Effector CD4-positive, alpha-beta T cell (primary cell): ENCODE measurements at regions not wholly inside any gene's neighbourhood (a gene's known extent, or its start where the extent isn't known, plus 50 kb on each side); places are given as distances from the start of the nearest gene placed in this dataset.
"Not testable (repeated sequence)": the region's sequence is repeated elsewhere in the genome, so short reads cannot be mapped to it uniquely, and the experiment has no call there.

ENCODE experiments used
- DNase-seq: peaks from one replicate; pipeline ENCODE4 v3.0.0-alpha.2; 2020

DNA sequence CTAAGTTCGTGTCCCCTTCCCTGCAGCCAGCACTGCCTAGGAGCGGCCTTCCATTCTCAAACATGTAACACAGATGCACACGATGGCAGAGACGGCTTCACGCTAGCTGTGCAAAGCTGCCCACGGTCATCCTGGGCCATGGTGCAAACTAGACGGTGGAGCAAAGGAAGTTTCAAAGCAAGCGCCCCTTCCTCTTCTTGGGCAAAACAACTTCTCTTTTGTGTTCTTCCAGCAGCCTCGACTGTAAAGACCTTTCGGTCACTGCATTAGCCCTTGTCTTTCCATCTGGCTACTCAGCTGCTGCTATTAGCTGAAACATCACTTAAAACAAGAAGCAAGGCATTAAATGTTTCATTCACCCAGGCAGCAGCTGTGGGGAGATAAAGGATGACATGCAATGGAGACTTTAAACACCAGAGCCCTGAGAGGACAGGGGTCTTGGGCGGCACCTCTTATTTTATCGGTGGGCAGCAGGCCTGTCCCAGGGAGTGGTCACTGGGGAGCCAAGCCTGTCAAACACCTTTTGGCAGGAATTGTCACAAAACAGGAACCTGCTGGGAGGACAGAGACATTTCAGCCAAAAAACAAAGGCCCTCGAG, 214.8 kb downstream of the KLF6 start:
- DNase-seq = no peak

DNA sequence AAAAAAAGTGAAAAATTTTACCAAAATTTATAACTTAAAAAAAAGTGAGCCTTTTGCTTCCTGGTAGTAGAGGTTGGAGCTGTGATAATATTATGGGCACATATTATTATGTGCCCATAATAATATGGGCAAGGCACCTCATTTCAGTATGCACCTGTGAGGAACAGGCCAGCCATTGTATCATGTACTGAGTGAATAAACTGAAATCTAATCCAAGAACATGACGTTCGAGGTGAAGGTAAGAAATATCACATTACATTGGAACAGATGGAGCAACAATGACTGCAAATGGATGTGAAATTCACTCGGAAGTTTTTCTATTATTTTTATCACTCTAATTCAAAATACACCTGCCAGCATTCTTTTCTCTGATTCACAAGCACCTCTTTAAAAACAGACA, 216.0 kb downstream of the KLF6 start:
- DNase-seq = no peak

- DNase-seq = no peak
Observed at GRCh38 chr10:3568392-3568791, 216.6 kb downstream of the KLF6 start.

- no peak for DNase-seq
Observed at GRCh38 chr10:3567291-3567963, 217.6 kb downstream of the KLF6 start.

DNA sequence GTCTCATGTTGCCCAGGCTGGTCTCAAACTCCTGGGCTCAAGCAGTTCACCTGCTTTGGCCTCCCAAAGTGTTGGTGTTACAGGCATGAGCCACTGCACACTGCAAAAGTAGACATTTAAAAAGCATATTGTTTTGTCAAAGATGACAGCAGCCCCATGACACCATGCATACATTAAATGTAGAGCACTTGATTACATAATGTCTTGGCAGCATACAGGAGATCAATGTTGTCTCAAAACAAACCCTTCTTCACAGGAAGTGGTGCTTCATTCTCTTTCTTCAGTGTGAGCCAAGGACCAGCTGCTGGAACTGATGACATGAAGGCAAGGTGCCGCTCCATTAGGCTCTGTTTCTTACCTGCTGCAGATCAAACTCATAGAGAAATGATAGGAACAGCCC, 218.4 kb downstream of the KLF6 start:
- no peak for DNase-seq

DNA sequence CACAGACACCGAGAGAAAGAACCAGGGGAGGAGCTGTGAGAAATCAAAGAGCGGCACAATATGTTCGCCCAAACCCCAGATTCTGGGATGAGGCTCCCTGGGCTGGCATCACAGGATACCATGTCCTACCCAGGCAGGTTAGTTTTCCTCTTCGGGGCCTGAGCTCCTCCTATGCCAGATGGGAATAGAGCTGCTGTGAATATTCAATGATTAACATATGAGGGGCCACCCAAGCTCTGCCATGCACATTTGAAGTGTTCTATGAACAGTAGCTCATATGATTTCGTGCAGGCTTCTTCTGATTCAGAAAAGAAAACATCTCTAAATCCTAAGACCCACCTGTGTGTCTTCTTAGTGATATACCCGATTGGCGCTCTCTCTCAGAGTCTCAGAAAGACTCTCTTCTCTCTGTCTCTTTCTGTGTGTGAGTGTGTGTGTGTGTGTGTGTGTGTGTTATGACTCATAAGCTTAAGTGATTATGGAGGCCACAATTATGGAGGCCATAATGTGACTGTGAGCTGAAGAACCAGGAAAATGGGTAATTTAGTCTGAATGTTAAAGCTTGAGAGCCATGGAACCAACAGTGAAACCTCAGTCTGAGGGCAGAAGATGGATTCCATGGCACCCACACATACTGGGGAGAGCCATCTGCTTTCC, 220.5 kb downstream of the KLF6 start:
- DNase-seq = no peak

DNA sequence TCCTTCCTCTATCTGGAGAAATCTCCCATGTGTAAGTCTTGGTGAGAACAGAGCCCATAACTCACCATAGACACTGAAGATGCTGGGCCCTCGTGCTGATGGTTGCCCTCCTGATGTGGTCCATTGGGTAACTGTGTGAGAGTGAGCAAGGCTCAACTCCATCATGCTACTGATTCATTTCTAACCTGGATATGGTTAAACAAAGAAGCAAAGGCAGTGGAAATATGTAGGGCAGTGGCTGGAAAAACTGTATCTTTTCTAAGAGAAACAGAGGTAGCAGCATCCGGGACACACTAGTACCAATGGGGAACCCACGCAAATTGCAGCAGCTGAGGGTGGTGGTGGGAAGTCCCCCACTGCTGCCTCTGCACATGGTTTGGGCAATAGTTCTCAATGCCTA, 221.7 kb downstream of the KLF6 start:
- no peak for DNase-seq

- not testable (repeated sequence) for DNase-seq
Observed at GRCh38 chr10:3560628-3561027, 224.4 kb downstream of the KLF6 start.

GRCh38 chr10:3559527-3559926, 225.5 kb downstream of the KLF6 start:
- DNase-seq = no peak

DNA sequence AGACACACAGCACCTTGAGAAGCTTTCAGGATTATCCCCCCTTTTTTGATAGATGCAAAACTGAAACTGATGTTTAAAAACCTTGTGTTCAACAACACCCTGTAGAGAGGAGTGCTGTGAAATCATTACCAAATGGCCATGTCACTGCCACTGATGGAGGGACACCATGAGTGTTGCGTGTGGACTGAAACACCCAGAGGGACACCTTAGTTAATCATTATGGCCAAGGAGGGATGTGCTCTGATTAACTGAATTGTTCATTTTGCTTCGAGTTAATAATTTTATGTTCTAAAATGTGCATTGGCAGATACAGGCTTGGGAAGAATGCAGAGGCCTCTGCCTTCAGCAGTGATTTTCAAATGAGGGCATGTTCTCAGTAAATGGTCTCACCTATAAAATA, 226.0 kb downstream of the KLF6 start:
- no peak for DNase-seq

GRCh38 chr10:3556191-3557017, 228.6 kb downstream of the KLF6 start:
- DNase-seq = not testable (repeated sequence)

DNA sequence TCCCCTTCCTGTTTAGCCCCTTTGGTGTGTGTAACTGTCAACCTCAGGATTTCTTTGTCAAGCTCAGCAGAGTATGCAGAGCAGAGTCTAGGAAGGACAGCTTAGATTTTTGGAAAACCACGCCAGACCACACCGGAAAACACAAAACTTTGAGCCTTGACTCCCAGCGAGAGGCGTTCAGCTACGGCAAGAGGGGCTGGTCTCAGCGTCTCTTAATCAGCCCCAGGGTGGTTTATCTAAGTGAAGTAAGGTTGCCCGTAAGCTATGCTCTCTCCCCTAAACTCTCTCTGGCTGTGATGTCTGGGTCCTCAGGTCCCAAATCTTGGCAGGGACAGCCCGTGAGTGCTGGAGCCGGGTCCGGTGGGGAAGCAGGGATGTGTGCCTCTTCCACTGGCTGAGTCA, 230.9 kb downstream of the KLF6 start:
- DNase-seq = no peak

DNA sequence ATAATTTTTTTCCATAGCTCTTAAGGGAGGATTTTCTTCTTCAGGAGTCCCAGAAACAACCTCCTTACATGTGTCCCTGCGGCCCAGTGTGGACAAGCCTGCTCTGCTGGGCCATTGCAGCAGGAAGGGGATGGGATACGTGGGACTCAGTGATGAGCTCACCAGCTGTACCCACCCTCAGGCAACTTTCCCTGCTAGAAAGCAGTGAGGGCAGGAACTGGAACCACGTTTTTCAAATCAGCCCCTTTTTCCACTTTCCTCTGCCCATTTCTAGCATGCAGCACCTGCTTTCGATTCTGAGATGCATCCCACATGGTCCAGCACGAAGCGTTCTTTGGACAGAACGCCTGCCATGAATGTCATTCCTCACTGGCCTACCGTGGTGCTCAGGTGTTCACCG, 232.7 kb downstream of the KLF6 start:
- DNase-seq = no peak

GRCh38 chr10:3551761-3552160, 233.2 kb downstream of the KLF6 start:
- DNase-seq = no peak

- no peak for DNase-seq
Observed at GRCh38 chr10:3549118-3549517, 235.9 kb downstream of the KLF6 start.

- DNase-seq = no peak
Observed at GRCh38 chr10:3548702-3549101, 236.3 kb downstream of the KLF6 start.

DNA sequence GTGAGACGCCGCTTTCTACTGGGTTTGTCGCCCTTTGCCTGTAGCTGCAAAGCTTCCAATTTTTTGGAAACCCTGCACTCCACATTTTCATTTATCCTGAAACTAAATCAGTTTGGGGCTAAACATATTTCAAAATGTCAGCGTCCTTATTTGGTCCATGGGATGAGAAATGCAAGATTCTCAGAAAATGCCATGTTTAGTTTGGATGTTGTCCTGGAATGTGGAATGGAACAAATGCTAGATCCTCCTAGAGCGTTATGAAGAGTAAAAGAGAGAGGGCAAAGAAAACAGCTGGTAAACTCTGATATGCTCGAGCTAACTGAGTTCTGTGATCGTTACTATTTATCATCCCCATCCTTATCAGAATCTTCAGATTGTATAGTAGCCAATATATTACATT, 236.9 kb downstream of the KLF6 start:
- no peak for DNase-seq

- no peak for DNase-seq
Observed at GRCh38 chr10:3544561-3544960, 240.4 kb downstream of the KLF6 start.

DNA sequence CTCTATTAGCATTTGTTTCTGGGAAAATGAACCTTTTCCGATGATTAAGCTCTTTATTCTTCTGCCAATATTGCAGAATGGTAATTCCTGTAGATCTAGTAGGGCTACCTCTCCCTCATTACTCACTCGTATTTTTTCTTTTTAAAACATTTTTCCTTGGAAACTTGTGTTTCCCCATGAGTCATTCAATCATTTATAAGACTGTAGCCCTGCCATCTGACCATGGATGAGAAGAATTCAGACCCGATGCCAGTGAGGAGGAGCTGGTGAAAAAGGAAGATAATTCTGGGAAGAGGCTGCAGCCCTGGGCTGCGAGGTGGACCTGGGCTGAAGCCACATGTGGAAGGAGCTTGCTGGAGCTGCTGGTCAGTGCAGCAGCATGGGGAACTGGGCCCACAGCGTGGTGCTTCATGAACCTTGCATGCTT, 242.8 kb downstream of the KLF6 start:
- DNase-seq = no peak

GRCh38 chr10:3539696-3540383, 245.2 kb downstream of the KLF6 start:
- no peak for DNase-seq

DNA sequence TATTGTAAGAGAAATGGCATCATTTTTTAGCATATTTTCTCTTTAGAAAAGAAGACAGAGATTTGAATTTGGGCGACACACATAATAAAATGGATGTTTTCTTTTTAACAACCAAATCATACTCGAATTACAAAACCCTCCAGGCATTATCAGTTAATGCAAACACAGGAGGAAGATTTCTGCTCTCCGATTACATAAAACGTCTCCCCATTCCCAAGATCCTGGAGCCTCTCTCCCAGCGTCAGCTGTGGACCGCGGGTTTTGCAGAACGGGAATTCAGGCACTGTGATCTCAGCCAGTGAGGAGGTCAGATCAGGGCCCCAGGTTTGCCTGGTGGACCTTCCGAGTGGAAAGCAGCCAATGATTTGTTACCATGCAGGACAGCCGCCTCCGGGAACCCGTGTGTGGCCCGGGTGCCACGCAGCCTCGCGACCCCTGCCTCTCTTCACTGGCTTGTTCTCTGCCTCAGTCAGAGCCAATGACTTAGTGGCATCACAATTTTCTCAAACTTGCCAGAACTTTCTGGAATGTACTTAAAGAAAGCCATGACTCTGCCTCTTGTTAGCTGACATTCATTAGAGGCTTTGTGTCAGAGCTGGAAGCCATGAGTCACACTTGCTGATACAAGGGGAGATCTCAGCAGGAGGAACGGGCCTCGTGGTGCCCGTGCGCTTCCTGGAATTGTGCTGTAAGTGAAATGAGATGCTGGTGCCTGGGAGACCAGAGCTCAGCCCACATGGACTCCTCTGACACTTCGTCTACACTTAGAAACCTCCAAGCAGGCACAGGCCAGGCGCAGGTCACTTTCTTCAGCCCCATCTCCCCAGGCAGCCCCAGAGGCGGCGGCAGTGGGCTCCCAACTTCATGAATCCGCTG, 246.1 kb downstream of the KLF6 start:
- no peak for DNase-seq

- DNase-seq = no peak
Observed at GRCh38 chr10:3538291-3538655, 246.7 kb downstream of the KLF6 start.
